ENCODE measurements at regions not wholly inside any gene's neighbourhood (a gene's known extent, or its start where the extent isn't known, plus 50 kb on each side); places are given as distances from the start of the nearest gene placed in this dataset.

GRCh38 chr5:36820900-36821299, 55.7 kb upstream of the NIPBL start:
- H3K27ac Mint-ChIP-seq, result no peak overlapping the region
- DNase-seq (peak in 1 of 35 experiments; percentile 2), ATAC-seq (replicated peaks in 1 of 4) (no peak)
- Histone ChIP-seq H3K4me3 (ENCODE audit: control insufficient read depth in 1 of 2, extremely low read depth in 1 of 2, low read length in 1 of 2) (no peak overlapping the region), H3K4me1 (ENCODE audit: control insufficient read depth in 1 of 2, extremely low read depth in 1 of 2, insufficient read depth in 2 of 2, low read length in 2 of 2) (no peaks in the 10 kb centered on the region), H3K9me3 (no peaks in the 10 kb centered on the region), H3K36me3 (ENCODE audit: control insufficient read depth in 2 of 2, extremely low read depth in 1 of 2, insufficient read depth in 1 of 2, low read length in 1 of 2) (no peaks in the 10 kb centered on the region), H3K27ac (ENCODE audit: low read length) (no peak overlapping the region), H3K27me3 (replicated peaks in 1 of 2; ENCODE audit: control insufficient read depth in 2 of 2, extremely low read depth in 1 of 2, insufficient read depth in 2 of 2, low read length in 1 of 2) (no peaks in the 10 kb centered on the region)
- ChIA-PET CTCF (no interaction called here), POLR2A (interaction anchor here in 1 of 2 donors (0.6 kb wide), 1 partner anchor 45 kb away, joined by 4 read pairs; no protein-coding TSS in a partner anchor)
- H3K36me3 Mint-ChIP-seq, result no peaks in the 10 kb centered on the region
- no peaks in the 10 kb centered on the region for H3K4me1 Mint-ChIP-seq
- no peaks in the 10 kb centered on the region for H3K9me3 Mint-ChIP-seq
- H3K4me3 Mint-ChIP-seq, result no peak overlapping the region
- 79% methylated on average over 4 of the region's 6 CpGs for WGBS (ENCODE audit: insufficient coverage)
- peaks cover 19 to 25% of the 10 kb centered on the region in 2 donors for H3K27me3 Mint-ChIP-seq

GRCh38 chr5:36826694-36827093, 49.9 kb upstream of the NIPBL start:
- Histone ChIP-seq H3K27me3 (replicated peaks in 1 of 2; ENCODE audit: control insufficient read depth in 2 of 2, extremely low read depth in 1 of 2, insufficient read depth in 2 of 2, low read length in 1 of 2) (peaks cover 0 to 9% of the 10 kb centered on the region in 2 experiments), H3K36me3 (ENCODE audit: control insufficient read depth in 2 of 2, extremely low read depth in 1 of 2, insufficient read depth in 1 of 2, low read length in 1 of 2) (no peaks in the 10 kb centered on the region), H3K4me3 (ENCODE audit: control insufficient read depth in 1 of 2, extremely low read depth in 1 of 2, low read length in 1 of 2) (no peak overlapping the region), H3K27ac (ENCODE audit: low read length) (no peak overlapping the region), H3K4me1 (ENCODE audit: control insufficient read depth in 1 of 2, extremely low read depth in 1 of 2, insufficient read depth in 2 of 2, low read length in 2 of 2) (no peaks in the 10 kb centered on the region), H3K9me3 (no peaks in the 10 kb centered on the region)
- POLR2A ChIA-PET, result no interaction called here
- no peaks in the 10 kb centered on the region for H3K36me3 Mint-ChIP-seq
- peaks cover 32 to 45% of the 10 kb centered on the region in 2 donors for H3K27me3 Mint-ChIP-seq
- H3K9me3 Mint-ChIP-seq, result no peaks in the 10 kb centered on the region
- CTCF ChIA-PET, result no interaction called here
- H3K4me3 Mint-ChIP-seq, result no peak overlapping the region
- H3K4me1 Mint-ChIP-seq, result no peaks in the 10 kb centered on the region
- no peak overlapping the region for H3K27ac Mint-ChIP-seq
- DNase-seq, result no peak
- no peak for ATAC-seq (replicated peaks in 1 of 4)
- WGBS (ENCODE audit: insufficient coverage), result 61% methylated on average over 2 of the region's 2 CpGs

Data from T-cell (primary cell).